Stomach (tissue), 8 donors: ENCODE measurements at regions not wholly inside any gene's neighbourhood (a gene's known extent, or its start where the extent isn't known, plus 50 kb on each side); places are given as distances from the start of the nearest gene placed in this dataset.
A peak's percentile ranks its signal among the peaks of the same experiment; 100 is the strongest.

ENCODE experiments used
- DNase-seq, 2 donors: peaks; one replicate each; pipeline versions ENCODE4 v3.0.0 to v3.0.0-alpha.2; 2013 to 2019
- H3K27ac ChIP-seq, 5 donors: fragments of 200-600 bp in 4 of 5; sonication (generic) in 4 of 5; one replicate each; pipeline ENCODE4 v1.5.1; 2013 to 2019; ENCODE audit warnings: mild to moderate bottlenecking in 1 of 5, moderate library complexity in 1 of 5
- H3K27me3 ChIP-seq, 3 donors: fragments of 200-600 bp; sonication (generic); one replicate each; pipeline ENCODE4 v1.5.1; 2017 to 2019; ENCODE audit warnings: mixed run types in 1 of 3
- H3K36me3 ChIP-seq, 4 donors: fragments of 200-600 bp; sonication (generic); 1 replicate in 3 of 4; 2 replicates in 1 of 4; pipeline ENCODE4 v1.5.1; 2016 to 2019
- H3K4me1 ChIP-seq, 4 donors: fragments of 200-600 bp; sonication (generic); one replicate each; pipeline ENCODE4 v1.5.1; 2016 to 2019
- H3K4me3 ChIP-seq, 4 donors: fragments of 200-600 bp; sonication (generic) in 3 of 4; one replicate each; pipeline ENCODE4 v1.5.1; 2016 to 2019; ENCODE audit warnings: mild to moderate bottlenecking in 1 of 4
- H3K9me3 ChIP-seq, 4 donors: fragments of 200-600 bp; sonication (generic); one replicate each; pipeline ENCODE4 v1.5.1; 2016 to 2019
- CTCF ChIP-seq, 7 experiments: fragments of 450-650 bp in 4 of 7; fragments of 200-600 bp in 3 of 7; sonication (generic) in 3 of 7; IDR thresholded peaks; one replicate each; pipeline ENCODE4 v1.5.1; 2016 to 2019; ENCODE audit warnings: antibody characterized with exemption in 7 of 7, control low read depth in 2 of 7, mild to moderate bottlenecking in 1 of 7
- EP300 ChIP-seq: sonication (generic); formaldehyde crosslinking; IDR thresholded peaks from one replicate; pipeline ENCODE4 v1.6.1; 2017; ENCODE audit warnings: antibody characterized with exemption
- POLR2A ChIP-seq, 4 donors: fragments of 450-650 bp; IDR thresholded peaks; one replicate each; pipeline ENCODE4 v1.6.1; 2016; ENCODE audit warnings: antibody characterized with exemption in 4 of 4, control low read depth in 2 of 4, mild to moderate bottlenecking in 1 of 4, moderate library complexity in 1 of 4
- POLR2AphosphoS5 ChIP-seq, 3 donors: sonication (generic); formaldehyde crosslinking; IDR thresholded peaks; one replicate each; pipeline ENCODE4 v1.6.1; 2016; ENCODE audit warnings: antibody characterized with exemption in 3 of 3
- WGBS, 5 donors: extraction: QIAGEN DNeasy Blood & Tissue Kit in 3 of 5; methylation state at CpG; one replicate each; pipeline versions ENCODE4 v1.1.5 to v1.1.7; 2013 to 2018; 5-methylcytosine and 5-hydroxymethylcytosine counted together
- intact Hi-C: fragments of 100-400 bp; cut with DNase I; formaldehyde crosslinking; loops from one replicate; pipeline ENCODE4 v1.15.1; 2023; ENCODE audit warnings: low total_unique reads
- donor health status: healthy with polysubstance abuse.
- donor health status: Bipolar disorder and iron deficiency.
- donor health status: healthy.

GRCh38 chr17:74076446-74076845 is 127.0 kb upstream of the RPL38 start:
- Histone ChIP-seq H3K9me3 (peaks cover 0 to 20% (median 10%) of the 10 kb centered on the region in 4 donors), H3K27me3 (peaks cover 4 to 32% (median 19%) of the 10 kb centered on the region in 3 donors), H3K4me1 (no peaks in the 10 kb centered on the region), H3K27ac (no peak overlapping the region), H3K4me3 (no peak overlapping the region), H3K36me3 (no peaks in the 10 kb centered on the region)
- intact Hi-C loops = no loop called here
- WGBS, 5 donors = 69 to 100% (median 93%) methylated on average over 1 of the region's 1 CpG
- TF ChIP-seq POLR2AphosphoS5 (IDR thresholded peaks at IDR 0.05) = no peak
- DNase-seq = no peak

- no peak for TF ChIP-seq EP300
- TF ChIP-seq POLR2A (IDR thresholded peaks at IDR 0.05) = no peak
- no peak for TF ChIP-seq POLR2AphosphoS5 (IDR thresholded peaks at IDR 0.05)
- no peak for TF ChIP-seq CTCF (IDR thresholded peaks at IDR 0.05)
- Histone ChIP-seq H3K27ac (no peak overlapping the region), H3K9me3 (peaks cover 0 to 17% (median 10%) of the 10 kb centered on the region in 4 donors), H3K36me3 (no peaks in the 10 kb centered on the region), H3K4me3 (no peak overlapping the region), H3K27me3 (peaks cover 6 to 40% (median 27%) of the 10 kb centered on the region in 3 donors), H3K4me1 (no peaks in the 10 kb centered on the region)
- intact Hi-C loops = no loop called here
- DNase-seq = no peak
These were observed 126.2 kb upstream of the RPL38 start for GRCh38 chr17:74077231-74077630.

- Histone ChIP-seq H3K4me1 (no peaks in the 10 kb centered on the region), H3K9me3 (peaks cover 0 to 14% (median 7%) of the 10 kb centered on the region in 4 donors), H3K4me3 (no peak overlapping the region), H3K36me3 (no peaks in the 10 kb centered on the region), H3K27me3 (peaks cover 6 to 52% (median 29%) of the 10 kb centered on the region in 3 donors), H3K27ac (no peak overlapping the region)
- WGBS, 5 donors = 55 to 67% (median 58%) methylated on average over 11 to 12 of the region's 12 CpGs
- peak in 1 of 2 donors; percentile 11 for DNase-seq
- no peak for TF ChIP-seq EP300
- intact Hi-C loops = no loop called here
These were observed 125.0 kb upstream of the RPL38 start for GRCh38 chr17:74078363-74078941.

GRCh38 chr17:74079537-74080300 is 123.8 kb upstream of the RPL38 start:
- WGBS, 5 donors = 78 to 89% (median 84%) methylated on average over 10 to 11 of the region's 11 CpGs
- peaks cover 6 to 52% (median 29%) of the 10 kb centered on the region in 3 donors for H3K27me3 ChIP-seq
- no peaks in the 10 kb centered on the region for H3K36me3 ChIP-seq
- peaks cover 0 to 2% (median 0%) of the 10 kb centered on the region in 4 donors for H3K9me3 ChIP-seq
- intact Hi-C loops = no loop called here
- H3K4me3 ChIP-seq = no peak overlapping the region
- H3K27ac ChIP-seq = no peak overlapping the region
- DNase-seq = no peak
- TF ChIP-seq CTCF (IDR thresholded peaks at IDR 0.05) (no peak), POLR2AphosphoS5 (IDR thresholded peaks at IDR 0.05) (no peak), POLR2A (IDR thresholded peaks at IDR 0.05) (no peak), EP300 (no peak)
- no peaks in the 10 kb centered on the region for H3K4me1 ChIP-seq

GRCh38 chr17:74080656-74081582 is 122.6 kb upstream of the RPL38 start:
- no peak overlapping the region for H3K27ac ChIP-seq
- peak in 1 of 2 donors; percentile 19 for DNase-seq
- intact Hi-C loops = no loop called here
- peaks cover 6 to 52% (median 29%) of the 10 kb centered on the region in 3 donors for H3K27me3 ChIP-seq
- H3K9me3 ChIP-seq = peaks cover 0 to 10% (median 2%) of the 10 kb centered on the region in 4 donors
- WGBS, 5 donors = 39 to 47% (median 43%) methylated on average over 18 to 21 of the region's 21 CpGs
- no peaks in the 10 kb centered on the region for H3K4me1 ChIP-seq
- TF ChIP-seq EP300 (no peak), POLR2AphosphoS5 (IDR thresholded peaks at IDR 0.05) (no peak), CTCF (IDR thresholded peaks at IDR 0.05) (no peak), POLR2A (IDR thresholded peaks at IDR 0.05) (no peak)
- no peaks in the 10 kb centered on the region for H3K36me3 ChIP-seq
- no peak overlapping the region for H3K4me3 ChIP-seq
